ENCODE measurements at regions not wholly inside any gene's neighbourhood (a gene's known extent, or its start where the extent isn't known, plus 50 kb on each side); places are given as distances from the start of the nearest gene placed in this dataset.

- TF ChIP-seq POLR2A (IDR thresholded peaks at IDR 0.05) (no peak), CTCF (IDR thresholded peaks at IDR 0.05) (no peak)
These were observed 88.1 kb upstream of the ZFP64 start for GRCh38 chr20:52279706-52280105.

All from Peyer's patch (tissue), 4 donors.